ENCODE measurements at regions not wholly inside any gene's neighbourhood (a gene's known extent, or its start where the extent isn't known, plus 50 kb on each side); places are given as distances from the start of the nearest gene placed in this dataset.

DNA sequence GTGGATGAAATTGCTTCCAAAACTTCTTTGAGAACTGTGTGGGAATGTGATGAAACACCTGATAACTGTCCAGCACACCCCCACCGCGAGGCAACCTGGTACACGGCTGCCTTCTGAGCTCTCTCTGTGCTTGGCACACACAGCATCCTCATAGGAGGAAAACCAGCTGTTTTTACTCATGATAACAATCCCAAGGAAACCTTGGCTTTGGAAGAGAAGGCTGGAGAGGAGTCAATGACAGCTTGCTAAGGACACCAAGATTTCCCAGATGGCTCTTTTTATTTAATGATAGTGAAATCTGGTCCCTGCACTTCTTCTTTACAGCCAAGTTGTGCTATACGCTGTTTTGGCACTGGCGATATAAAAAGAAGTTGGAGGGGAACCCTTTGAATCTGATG, 232.5 kb upstream of the FN1 start:
- POLR2A ChIA-PET (ENCODE audit: unreplicated experiment): no interaction called here
- no peaks in the 10 kb centered on the region for H3K27me3 ChIP-seq (ENCODE audit: low read length)
- intact Hi-C loops (cut with micrococcal nuclease): no loop called here
- no TSS peak for BruUV-seq (replicated peaks)
- TF ChIP-seq, protein P1, sequence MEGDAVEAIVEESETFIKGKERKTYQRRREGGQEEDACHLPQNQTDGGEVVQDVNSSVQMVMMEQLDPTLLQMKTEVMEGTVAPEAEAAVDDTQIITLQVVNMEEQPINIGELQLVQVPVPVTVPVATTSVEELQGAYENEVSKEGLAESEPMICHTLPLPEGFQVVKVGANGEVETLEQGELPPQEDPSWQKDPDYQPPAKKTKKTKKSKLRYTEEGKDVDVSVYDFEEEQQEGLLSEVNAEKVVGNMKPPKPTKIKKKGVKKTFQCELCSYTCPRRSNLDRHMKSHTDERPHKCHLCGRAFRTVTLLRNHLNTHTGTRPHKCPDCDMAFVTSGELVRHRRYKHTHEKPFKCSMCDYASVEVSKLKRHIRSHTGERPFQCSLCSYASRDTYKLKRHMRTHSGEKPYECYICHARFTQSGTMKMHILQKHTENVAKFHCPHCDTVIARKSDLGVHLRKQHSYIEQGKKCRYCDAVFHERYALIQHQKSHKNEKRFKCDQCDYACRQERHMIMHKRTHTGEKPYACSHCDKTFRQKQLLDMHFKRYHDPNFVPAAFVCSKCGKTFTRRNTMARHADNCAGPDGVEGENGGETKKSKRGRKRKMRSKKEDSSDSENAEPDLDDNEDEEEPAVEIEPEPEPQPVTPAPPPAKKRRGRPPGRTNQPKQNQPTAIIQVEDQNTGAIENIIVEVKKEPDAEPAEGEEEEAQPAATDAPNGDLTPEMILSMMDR (conservative IDR thresholded peaks at IDR 0.05; ENCODE audit: low read depth, low read length): no peak
- TF ChIP-seq EZH2phosphoT487 (IDR thresholded peaks at IDR 0.05; ENCODE audit: borderline replicate concordance, low read length): no peak
- TF ChIP-seq EZH2 (IDR thresholded peaks at IDR 0.05; ENCODE audit: low read length, unreplicated experiment): no peak
- no peaks in the 10 kb centered on the region for H3K9me3 ChIP-seq (ENCODE audit: low read length)
- H3K4me1 ChIP-seq (ENCODE audit: insufficient read depth, low read length): peaks cover 15% of the 10 kb centered on the region
- no peak overlapping the region for H3K4me3 ChIP-seq (ENCODE audit: low read length)
- no peak for ATAC-seq
- no peak overlapping the region for H3K4me2 ChIP-seq (ENCODE audit: low read length)
- H4K20me1 ChIP-seq (ENCODE audit: low read length): no peaks in the 10 kb centered on the region
- H3K79me2 ChIP-seq (ENCODE audit: low read length): no peaks in the 10 kb centered on the region
- CTCF ChIA-PET: no interaction called here
- no peaks in the 10 kb centered on the region for H3K9me2 ChIP-seq (replicated peaks; ENCODE audit: low read length)
- no peak for DNase-seq
- no peak overlapping the region for H2AFZ ChIP-seq (ENCODE audit: low read length)
- no peak overlapping the region for H3K27ac ChIP-seq (ENCODE audit: low read length)
- no peak overlapping the region for H3K9ac ChIP-seq (ENCODE audit: low read length)
- no peaks in the 10 kb centered on the region for H3K36me3 ChIP-seq (ENCODE audit: low read depth, low read length)
- no peaks in the 10 kb centered on the region for H3F3A ChIP-seq (ENCODE audit: low read length, unreplicated experiment)

DNA sequence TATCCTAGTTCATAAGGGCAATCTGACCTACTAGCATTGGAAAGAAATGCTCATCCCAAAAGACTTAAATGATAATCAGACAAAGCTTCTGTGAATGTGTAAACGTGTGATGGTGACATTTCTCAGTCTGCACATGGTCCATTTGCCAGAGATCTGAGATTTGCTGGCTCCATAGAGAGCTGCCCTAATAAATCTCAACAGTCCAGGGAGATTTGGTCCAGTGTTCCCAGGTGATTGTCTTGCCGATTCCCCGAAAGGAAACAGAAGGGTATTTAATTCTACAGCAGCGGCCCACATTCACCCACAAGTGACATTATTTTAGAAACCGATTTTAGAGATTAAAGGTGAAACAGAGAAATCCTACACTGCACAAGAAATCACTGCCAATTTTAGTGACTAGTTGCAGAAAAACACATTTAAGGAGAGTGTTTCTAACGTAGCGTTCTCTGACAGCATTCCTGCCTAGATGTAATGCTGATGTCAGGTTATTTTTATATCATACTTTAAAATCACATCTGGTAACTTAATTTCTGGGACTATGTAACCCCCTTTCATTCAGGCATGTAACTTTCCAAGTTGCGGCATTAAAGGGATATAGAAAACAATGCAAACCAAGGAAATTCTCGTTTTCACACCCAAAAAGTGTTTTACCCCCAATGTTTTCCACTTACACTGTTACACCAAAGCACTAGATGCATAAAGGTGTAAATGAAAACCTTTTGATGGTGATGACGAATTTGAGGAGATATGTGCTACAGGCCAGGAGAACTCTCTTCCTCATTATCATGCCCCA, 231.9 kb upstream of the FN1 start:
- Histone ChIP-seq H3K4me2 (ENCODE audit: low read length) (no peak overlapping the region), H3K27ac (ENCODE audit: low read length) (no peak overlapping the region), H4K20me1 (ENCODE audit: low read length) (no peaks in the 10 kb centered on the region), H3K9me3 (ENCODE audit: low read length) (no peaks in the 10 kb centered on the region), H3K79me2 (ENCODE audit: low read length) (no peaks in the 10 kb centered on the region), H2AFZ (ENCODE audit: low read length) (no peak overlapping the region), H3F3A (ENCODE audit: low read length, unreplicated experiment) (no peaks in the 10 kb centered on the region), H3K4me3 (ENCODE audit: low read length) (no peak overlapping the region), H3K4me1 (ENCODE audit: insufficient read depth, low read length) (peaks cover 15% of the 10 kb centered on the region), H3K9ac (ENCODE audit: low read length) (no peak overlapping the region), H3K9me2 (replicated peaks; ENCODE audit: low read length) (no peaks in the 10 kb centered on the region), H3K36me3 (ENCODE audit: low read depth, low read length) (no peaks in the 10 kb centered on the region), H3K27me3 (ENCODE audit: low read length) (no peaks in the 10 kb centered on the region)
- DNase-seq (no peak), ATAC-seq (no peak)
- BruUV-seq (replicated peaks): no TSS peak
- intact Hi-C loops (cut with micrococcal nuclease): no loop called here
- ChIA-PET POLR2A (ENCODE audit: unreplicated experiment) (interaction anchor here (0.7 kb wide), 1 partner anchor 43 kb away, joined by 3 read pairs; no protein-coding TSS in a partner anchor), CTCF (interaction anchor here (0.6 kb wide), 1 partner anchor 15 kb away, joined by 3 read pairs; no protein-coding TSS in a partner anchor)
- no peak for TF ChIP-seq EZH2phosphoT487 (IDR thresholded peaks at IDR 0.05; ENCODE audit: borderline replicate concordance, low read length)
- no peak for TF ChIP-seq EZH2 (IDR thresholded peaks at IDR 0.05; ENCODE audit: low read length, unreplicated experiment)
- TF ChIP-seq, protein P1 (conservative IDR thresholded peaks at IDR 0.05; ENCODE audit: low read depth, low read length): no peak
